ENCODE measurements at regions not wholly inside any gene's neighbourhood (a gene's known extent, or its start where the extent isn't known, plus 50 kb on each side); places are given as distances from the start of the nearest gene placed in this dataset.

DNA sequence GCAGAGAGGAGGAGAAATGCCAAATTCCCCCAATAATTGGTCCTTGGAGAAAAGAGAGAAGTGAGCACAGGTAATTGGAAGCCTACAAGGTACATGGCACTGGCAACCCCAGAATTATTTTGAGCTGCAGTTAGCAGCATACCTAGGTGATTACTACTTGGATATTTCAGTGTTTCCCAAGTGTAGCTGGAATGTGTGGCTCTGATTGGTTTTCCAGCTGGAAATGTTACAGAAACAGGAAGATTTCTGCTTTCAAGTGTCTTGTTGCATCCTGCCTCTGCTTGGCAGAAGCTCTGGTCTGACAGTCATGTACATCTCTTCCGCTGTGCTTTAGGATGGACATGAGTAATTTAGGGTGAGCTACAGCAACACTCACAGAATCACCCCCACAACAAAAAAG is 262.1 kb downstream of the ENC1 start:
- Histone ChIP-seq H3K27ac (ENCODE audit: low read depth, low read length) (no peak overlapping the region), H3K36me3 (ENCODE audit: control insufficient read depth in 5 of 5, insufficient read depth in 5 of 5, low read length in 5 of 5) (no peaks in the 10 kb centered on the region), H3K4me1 (ENCODE audit: control insufficient read depth in 5 of 5, insufficient read depth in 5 of 5, low read length in 5 of 5) (peaks cover 4 to 27% (median 11%) of the 10 kb centered on the region in 5 donors), H3K4me3 (ENCODE audit: low read depth in 1 of 5, low read length in 5 of 5) (no peak overlapping the region), H3K27me3 (ENCODE audit: control insufficient read depth in 5 of 5, insufficient read depth in 4 of 5, low read length in 5 of 5) (no peaks in the 10 kb centered on the region), H3K9me3 (ENCODE audit: control insufficient read depth in 5 of 5, low read length in 5 of 5) (no peaks in the 10 kb centered on the region), H3K9ac (ENCODE audit: low read length in 5 of 5) (no peak overlapping the region)

- Histone ChIP-seq H3K27ac (ENCODE audit: low read depth, low read length) (no peak overlapping the region), H3K4me1 (ENCODE audit: control insufficient read depth in 5 of 5, insufficient read depth in 5 of 5, low read length in 5 of 5) (peaks cover 0 to 15% (median 4%) of the 10 kb centered on the region in 5 donors), H3K9ac (ENCODE audit: low read length in 5 of 5) (no peak overlapping the region), H3K27me3 (ENCODE audit: control insufficient read depth in 5 of 5, insufficient read depth in 4 of 5, low read length in 5 of 5) (no peaks in the 10 kb centered on the region), H3K36me3 (ENCODE audit: control insufficient read depth in 5 of 5, insufficient read depth in 5 of 5, low read length in 5 of 5) (no peaks in the 10 kb centered on the region), H3K4me3 (ENCODE audit: low read depth in 1 of 5, low read length in 5 of 5) (no peak overlapping the region), H3K9me3 (ENCODE audit: control insufficient read depth in 5 of 5, low read length in 5 of 5) (no peaks in the 10 kb centered on the region)
These were observed 264.3 kb downstream of the ENC1 start for GRCh38 chr5:74376187-74376586.

DNA sequence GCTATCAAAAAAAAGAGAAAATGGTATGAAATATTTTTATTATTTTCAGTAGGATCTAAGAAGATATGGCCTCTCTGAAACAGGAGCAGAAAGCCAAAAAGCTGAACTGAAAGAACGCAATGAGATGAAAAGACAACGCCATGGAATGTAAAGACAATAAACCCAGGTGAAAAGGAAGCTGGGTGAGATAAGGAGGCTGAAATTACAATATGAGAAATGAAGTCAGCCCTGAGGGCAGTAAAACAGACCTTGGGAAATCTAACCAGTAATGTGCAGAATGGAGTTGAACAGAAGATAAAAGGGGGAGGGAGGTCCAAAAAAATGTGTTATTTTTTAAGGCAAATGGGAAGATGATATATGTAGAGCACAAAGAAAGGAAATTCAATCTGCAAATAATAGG is 265.3 kb downstream of the ENC1 start:
- no peaks in the 10 kb centered on the region for H3K36me3 ChIP-seq (ENCODE audit: control insufficient read depth in 5 of 5, insufficient read depth in 5 of 5, low read length in 5 of 5)
- no peak overlapping the region for H3K27ac ChIP-seq (ENCODE audit: low read depth, low read length)
- H3K27me3 ChIP-seq (ENCODE audit: control insufficient read depth in 5 of 5, insufficient read depth in 4 of 5, low read length in 5 of 5): no peaks in the 10 kb centered on the region
- H3K9ac ChIP-seq (ENCODE audit: low read length in 5 of 5): no peak overlapping the region
- no peaks in the 10 kb centered on the region for H3K9me3 ChIP-seq (ENCODE audit: control insufficient read depth in 5 of 5, low read length in 5 of 5)
- H3K4me3 ChIP-seq (ENCODE audit: low read depth in 1 of 5, low read length in 5 of 5): no peak overlapping the region
- peaks cover 0 to 13% (median 3%) of the 10 kb centered on the region in 5 donors for H3K4me1 ChIP-seq (ENCODE audit: control insufficient read depth in 5 of 5, insufficient read depth in 5 of 5, low read length in 5 of 5)

DNA sequence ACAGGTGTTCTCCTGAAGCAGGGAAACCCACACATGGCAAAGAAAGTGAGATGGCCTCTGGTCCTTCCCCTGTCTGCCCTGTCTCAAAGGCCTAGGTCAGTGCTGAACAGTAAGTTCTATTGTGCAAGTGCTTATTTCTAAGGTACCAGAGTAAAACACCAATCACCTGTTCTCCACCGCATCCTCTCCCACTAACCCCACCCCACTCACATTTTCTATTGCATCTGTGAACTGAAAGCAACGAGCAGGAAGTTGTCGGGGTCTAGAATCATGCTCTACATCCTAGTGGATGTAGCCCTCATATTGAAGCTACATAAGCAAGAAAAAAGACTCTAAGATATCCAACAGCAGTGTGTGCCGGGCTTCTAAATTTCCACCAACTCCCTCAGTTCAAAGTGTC is 265.9 kb downstream of the ENC1 start:
- no peak overlapping the region for H3K9ac ChIP-seq (ENCODE audit: low read length in 5 of 5)
- H3K4me1 ChIP-seq (ENCODE audit: control insufficient read depth in 5 of 5, insufficient read depth in 5 of 5, low read length in 5 of 5): peaks cover 0 to 12% (median 3%) of the 10 kb centered on the region in 5 donors
- no peak overlapping the region for H3K27ac ChIP-seq (ENCODE audit: low read depth, low read length)
- no peaks in the 10 kb centered on the region for H3K27me3 ChIP-seq (ENCODE audit: control insufficient read depth in 5 of 5, insufficient read depth in 4 of 5, low read length in 5 of 5)
- no peak overlapping the region for H3K4me3 ChIP-seq (ENCODE audit: low read depth in 1 of 5, low read length in 5 of 5)
- no peaks in the 10 kb centered on the region for H3K9me3 ChIP-seq (ENCODE audit: control insufficient read depth in 5 of 5, low read length in 5 of 5)
- no peaks in the 10 kb centered on the region for H3K36me3 ChIP-seq (ENCODE audit: control insufficient read depth in 5 of 5, insufficient read depth in 5 of 5, low read length in 5 of 5)

GRCh38 chr5:74373076-74373475 is 267.5 kb downstream of the ENC1 start:
- H3K4me1 ChIP-seq (ENCODE audit: control insufficient read depth in 5 of 5, insufficient read depth in 5 of 5, low read length in 5 of 5): peaks cover 0 to 6% (median 0%) of the 10 kb centered on the region in 5 donors
- no peaks in the 10 kb centered on the region for H3K9me3 ChIP-seq (ENCODE audit: control insufficient read depth in 5 of 5, low read length in 5 of 5)
- H3K4me3 ChIP-seq (ENCODE audit: low read depth in 1 of 5, low read length in 5 of 5): no peak overlapping the region
- H3K27ac ChIP-seq (ENCODE audit: low read depth, low read length): no peak overlapping the region
- no peaks in the 10 kb centered on the region for H3K27me3 ChIP-seq (ENCODE audit: control insufficient read depth in 5 of 5, insufficient read depth in 4 of 5, low read length in 5 of 5)
- no peak overlapping the region for H3K9ac ChIP-seq (ENCODE audit: low read length in 5 of 5)
- H3K36me3 ChIP-seq (ENCODE audit: control insufficient read depth in 5 of 5, insufficient read depth in 5 of 5, low read length in 5 of 5): no peaks in the 10 kb centered on the region

- no peak overlapping the region for H3K4me3 ChIP-seq (ENCODE audit: low read depth in 1 of 5, low read length in 5 of 5)
- H3K27me3 ChIP-seq (ENCODE audit: control insufficient read depth in 5 of 5, insufficient read depth in 4 of 5, low read length in 5 of 5): no peaks in the 10 kb centered on the region
- H3K36me3 ChIP-seq (ENCODE audit: control insufficient read depth in 5 of 5, insufficient read depth in 5 of 5, low read length in 5 of 5): no peaks in the 10 kb centered on the region
- H3K9me3 ChIP-seq (ENCODE audit: control insufficient read depth in 5 of 5, low read length in 5 of 5): no peaks in the 10 kb centered on the region
- no peak overlapping the region for H3K27ac ChIP-seq (ENCODE audit: low read depth, low read length)
- H3K4me1 ChIP-seq (ENCODE audit: control insufficient read depth in 5 of 5, insufficient read depth in 5 of 5, low read length in 5 of 5): peaks cover 0 to 6% (median 0%) of the 10 kb centered on the region in 5 donors
- H3K9ac ChIP-seq (ENCODE audit: low read length in 5 of 5): no peak overlapping the region
These were observed 267.9 kb downstream of the ENC1 start for GRCh38 chr5:74372502-74373064.

DNA sequence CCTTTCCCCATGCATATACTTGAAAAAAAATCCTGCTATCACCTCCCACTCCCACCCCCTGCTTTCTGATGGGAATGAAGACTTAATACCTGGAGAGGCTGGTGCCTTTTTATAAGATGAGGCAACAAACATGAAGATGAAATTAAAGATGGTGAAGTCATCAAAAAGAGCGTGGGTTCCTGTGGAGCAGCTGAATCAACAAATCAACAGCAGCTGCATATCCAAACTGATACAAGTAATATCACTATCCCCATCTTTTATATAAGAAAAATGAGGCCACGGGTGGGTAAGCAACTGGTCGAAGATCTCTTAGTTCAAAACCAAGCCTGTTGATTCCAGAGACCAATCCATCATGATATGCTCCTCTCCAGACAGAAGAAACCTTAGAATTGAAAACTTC is 268.5 kb downstream of the ENC1 start:
- peaks cover 0 to 6% (median 0%) of the 10 kb centered on the region in 5 donors for H3K4me1 ChIP-seq (ENCODE audit: control insufficient read depth in 5 of 5, insufficient read depth in 5 of 5, low read length in 5 of 5)
- H3K9me3 ChIP-seq (ENCODE audit: control insufficient read depth in 5 of 5, low read length in 5 of 5): no peaks in the 10 kb centered on the region
- no peak overlapping the region for H3K9ac ChIP-seq (ENCODE audit: low read length in 5 of 5)
- no peaks in the 10 kb centered on the region for H3K36me3 ChIP-seq (ENCODE audit: control insufficient read depth in 5 of 5, insufficient read depth in 5 of 5, low read length in 5 of 5)
- no peak overlapping the region for H3K27ac ChIP-seq (ENCODE audit: low read depth, low read length)
- H3K4me3 ChIP-seq (ENCODE audit: low read depth in 1 of 5, low read length in 5 of 5): no peak overlapping the region
- H3K27me3 ChIP-seq (ENCODE audit: control insufficient read depth in 5 of 5, insufficient read depth in 4 of 5, low read length in 5 of 5): no peaks in the 10 kb centered on the region

- Histone ChIP-seq H3K9me3 (ENCODE audit: control insufficient read depth in 5 of 5, low read length in 5 of 5) (no peaks in the 10 kb centered on the region), H3K4me1 (ENCODE audit: control insufficient read depth in 5 of 5, insufficient read depth in 5 of 5, low read length in 5 of 5) (peaks cover 0 to 6% (median 0%) of the 10 kb centered on the region in 5 donors), H3K36me3 (ENCODE audit: control insufficient read depth in 5 of 5, insufficient read depth in 5 of 5, low read length in 5 of 5) (no peaks in the 10 kb centered on the region), H3K27me3 (ENCODE audit: control insufficient read depth in 5 of 5, insufficient read depth in 4 of 5, low read length in 5 of 5) (no peaks in the 10 kb centered on the region), H3K9ac (ENCODE audit: low read length in 5 of 5) (no peak overlapping the region), H3K27ac (ENCODE audit: low read depth, low read length) (no peak overlapping the region), H3K4me3 (ENCODE audit: low read depth in 1 of 5, low read length in 5 of 5) (no peak overlapping the region)
These were observed 268.9 kb downstream of the ENC1 start for GRCh38 chr5:74371621-74372020.

GRCh38 chr5:74370168-74370567 is 270.4 kb downstream of the ENC1 start:
- Histone ChIP-seq H3K36me3 (ENCODE audit: control insufficient read depth in 5 of 5, insufficient read depth in 5 of 5, low read length in 5 of 5) (no peaks in the 10 kb centered on the region), H3K27ac (ENCODE audit: low read depth, low read length) (no peak overlapping the region), H3K27me3 (ENCODE audit: control insufficient read depth in 5 of 5, insufficient read depth in 4 of 5, low read length in 5 of 5) (no peaks in the 10 kb centered on the region), H3K4me1 (ENCODE audit: control insufficient read depth in 5 of 5, insufficient read depth in 5 of 5, low read length in 5 of 5) (peaks cover 0 to 6% (median 0%) of the 10 kb centered on the region in 5 donors), H3K9ac (ENCODE audit: low read length in 5 of 5) (no peak overlapping the region), H3K4me3 (ENCODE audit: low read depth in 1 of 5, low read length in 5 of 5) (no peak overlapping the region), H3K9me3 (ENCODE audit: control insufficient read depth in 5 of 5, low read length in 5 of 5) (peaks cover 0 to 5% (median 0%) of the 10 kb centered on the region in 5 donors)

GRCh38 chr5:74369173-74369572 is 271.4 kb downstream of the ENC1 start:
- Histone ChIP-seq H3K27ac (ENCODE audit: low read depth, low read length) (no peak overlapping the region), H3K4me3 (ENCODE audit: low read depth in 1 of 5, low read length in 5 of 5) (no peak overlapping the region), H3K9ac (ENCODE audit: low read length in 5 of 5) (no peak overlapping the region), H3K9me3 (ENCODE audit: control insufficient read depth in 5 of 5, low read length in 5 of 5) (peaks cover 0 to 5% (median 0%) of the 10 kb centered on the region in 5 donors), H3K27me3 (ENCODE audit: control insufficient read depth in 5 of 5, insufficient read depth in 4 of 5, low read length in 5 of 5) (no peaks in the 10 kb centered on the region), H3K4me1 (ENCODE audit: control insufficient read depth in 5 of 5, insufficient read depth in 5 of 5, low read length in 5 of 5) (peaks cover 0 to 6% (median 0%) of the 10 kb centered on the region in 5 donors), H3K36me3 (ENCODE audit: control insufficient read depth in 5 of 5, insufficient read depth in 5 of 5, low read length in 5 of 5) (no peaks in the 10 kb centered on the region)

Data from subcutaneous abdominal adipose tissue (tissue), 5 donors.